Urothelium cell line (cell line): ENCODE measurements at regions not wholly inside any gene's neighbourhood (a gene's known extent, or its start where the extent isn't known, plus 50 kb on each side); places are given as distances from the start of the nearest gene placed in this dataset.
"Not testable (repeated sequence)": the region's sequence is repeated elsewhere in the genome, so short reads cannot be mapped to it uniquely, and the experiment has no call there.

ENCODE experiments used
- DNase-seq: peaks from one replicate; pipeline ENCODE4 v3.0.0; 2011; ENCODE audit warnings: low spot score, mixed read lengths
- FAIRE-seq: peaks from 2 replicates; lab custom pipeline; 2011; peaks lifted over from hg19 to GRCh38; lab: Jason Lieb, UNC

GRCh38 chr2:236816197-236817170 lies 246.9 kb downstream of the ACKR3 start:
- DNase-seq (no peak), FAIRE-seq (no peak)

DNA sequence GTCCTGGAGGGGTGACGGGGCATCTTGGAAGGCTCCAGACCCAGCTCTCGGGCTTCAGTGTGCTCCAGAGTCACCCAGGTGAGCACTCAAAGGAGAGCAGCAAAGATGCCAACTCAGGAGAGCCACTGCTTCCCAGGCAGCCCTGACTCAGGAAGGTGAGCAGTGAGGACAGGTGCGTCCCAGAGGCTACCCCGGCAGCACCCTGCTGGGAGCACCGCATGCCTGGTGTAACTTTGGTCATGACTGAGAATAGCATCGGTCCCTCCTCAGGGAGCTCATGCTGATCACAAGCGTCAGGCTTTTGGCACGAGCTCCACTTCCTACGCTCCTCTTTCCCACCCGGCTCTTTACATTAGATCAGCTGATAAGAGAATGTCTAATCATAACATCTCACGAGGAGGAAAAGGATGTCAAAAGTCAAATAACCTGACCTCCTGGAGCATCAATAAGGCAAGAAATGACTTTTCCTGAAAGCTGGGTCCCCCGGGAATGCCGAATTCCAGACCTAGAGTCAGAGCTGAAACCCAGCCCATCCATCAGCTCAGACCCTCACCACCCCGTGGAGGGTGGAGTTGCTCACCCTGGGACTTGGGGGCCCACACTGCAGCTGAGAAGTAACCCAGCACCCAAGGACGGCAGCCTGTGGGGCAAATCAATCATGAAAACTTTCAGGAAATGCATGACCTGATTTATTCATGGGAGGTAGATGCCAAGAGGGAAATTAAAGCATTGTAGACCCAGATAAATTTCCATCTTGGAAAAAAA lies 248.8 kb downstream of the ACKR3 start:
- FAIRE-seq: no peak
- DNase-seq: no peak

- no peak for DNase-seq
- no peak for FAIRE-seq
Measured at GRCh38 chr2:236819275-236820002, 249.8 kb downstream of the ACKR3 start.

GRCh38 chr2:236820763-236821344 lies 251.2 kb downstream of the ACKR3 start:
- FAIRE-seq: no peak

GRCh38 chr2:236823041-236823629 lies 253.5 kb downstream of the ACKR3 start:
- DNase-seq: no peak
- FAIRE-seq: no peak

More at GRCh38 chr2:236820763-236821344, 251.2 kb downstream of the ACKR3 start:
- DNase-seq: no peak

DNA sequence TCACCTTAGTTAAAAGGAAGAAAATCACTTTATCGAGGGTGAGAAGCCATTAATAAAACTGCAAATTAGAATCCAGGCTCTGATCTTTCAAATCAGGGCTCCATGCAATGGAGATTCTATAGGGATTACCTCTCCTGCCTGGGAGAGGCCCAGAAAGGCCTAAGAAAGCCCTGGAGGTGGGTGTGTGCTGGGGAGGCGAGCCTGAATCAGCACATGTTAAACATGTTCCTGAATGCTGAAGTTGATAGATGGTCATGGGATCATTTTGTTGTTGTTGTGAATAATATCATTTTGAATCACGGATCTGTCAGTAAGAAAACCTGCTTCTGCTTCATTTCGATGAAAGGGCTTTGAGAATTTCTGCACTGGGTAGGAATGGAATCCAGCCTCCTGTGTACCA lies 254.3 kb downstream of the ACKR3 start:
- FAIRE-seq (no peak), DNase-seq (no peak)

DNA sequence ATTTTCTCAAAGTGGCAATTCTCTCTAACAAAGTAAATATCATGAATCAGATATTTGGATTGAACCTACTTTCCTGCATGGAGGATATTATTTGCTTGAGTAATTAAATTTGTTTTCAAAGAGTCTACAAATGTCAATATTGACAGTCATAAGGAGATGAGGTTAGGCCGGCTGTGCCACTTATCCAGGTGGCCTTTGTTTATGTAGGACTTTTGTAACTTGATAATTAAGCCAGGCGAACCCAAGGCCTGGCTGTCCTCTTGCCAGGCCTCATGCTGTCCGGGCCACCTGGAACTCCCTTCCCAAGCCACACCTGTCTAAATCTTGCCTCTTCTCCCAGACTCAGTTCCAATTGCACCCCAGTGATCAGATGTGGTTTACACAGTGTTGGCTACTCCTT lies 255.2 kb downstream of the ACKR3 start:
- no peak for FAIRE-seq
- DNase-seq: no peak

DNA sequence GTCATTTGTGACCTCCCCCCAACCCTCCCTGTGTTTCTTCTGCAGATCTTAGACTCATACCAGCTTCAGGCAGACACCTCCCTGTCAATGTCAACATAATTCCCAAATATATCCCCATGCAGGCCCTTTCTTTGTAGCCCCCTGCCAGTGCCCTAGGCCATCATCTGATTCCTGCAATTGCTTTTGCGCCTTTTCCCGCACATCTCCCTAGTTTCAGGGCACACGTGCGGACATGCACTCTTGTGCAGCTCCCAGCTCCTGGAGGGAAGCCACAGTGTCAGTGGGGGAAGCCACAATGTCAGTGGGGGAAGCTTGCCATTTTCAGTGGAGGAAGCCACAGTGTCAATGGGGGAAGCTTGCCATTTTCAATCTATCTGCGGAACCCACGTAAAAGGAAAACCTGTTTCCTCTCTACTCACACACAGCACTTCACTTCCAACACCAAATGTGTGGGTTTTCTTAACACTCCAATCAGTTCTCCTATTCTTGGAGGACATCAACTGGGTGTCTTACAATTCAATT lies 256.4 kb downstream of the ACKR3 start:
- DNase-seq: no peak
- no peak for FAIRE-seq

DNA sequence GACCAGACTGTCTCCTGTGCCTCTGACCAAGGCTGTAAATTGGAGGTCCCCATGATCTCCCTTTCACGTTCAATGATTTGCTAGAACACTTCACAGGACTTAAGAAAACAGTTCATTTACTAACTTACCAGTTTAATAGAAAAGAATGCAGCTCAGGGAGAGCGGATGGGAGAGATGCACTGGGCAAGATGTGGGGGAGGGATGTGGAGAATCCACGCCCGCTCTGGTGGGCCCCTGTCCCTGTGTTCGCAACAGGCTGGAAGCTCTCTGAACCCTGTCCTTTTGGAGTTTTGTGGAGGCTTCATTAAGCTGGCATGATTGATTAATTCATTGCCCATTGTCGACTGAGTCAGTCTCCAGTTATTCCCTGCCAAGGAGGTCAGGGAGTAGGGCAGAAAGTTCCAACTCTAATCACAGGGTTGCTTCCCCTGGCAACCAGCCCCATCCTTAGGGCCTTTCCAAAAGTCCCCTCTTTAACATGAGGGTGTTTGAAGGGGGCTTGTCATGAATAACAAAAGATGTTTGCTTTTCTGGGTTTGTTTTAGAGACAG lies 257.1 kb downstream of the ACKR3 start:
- DNase-seq (no peak), FAIRE-seq (no peak)

DNA sequence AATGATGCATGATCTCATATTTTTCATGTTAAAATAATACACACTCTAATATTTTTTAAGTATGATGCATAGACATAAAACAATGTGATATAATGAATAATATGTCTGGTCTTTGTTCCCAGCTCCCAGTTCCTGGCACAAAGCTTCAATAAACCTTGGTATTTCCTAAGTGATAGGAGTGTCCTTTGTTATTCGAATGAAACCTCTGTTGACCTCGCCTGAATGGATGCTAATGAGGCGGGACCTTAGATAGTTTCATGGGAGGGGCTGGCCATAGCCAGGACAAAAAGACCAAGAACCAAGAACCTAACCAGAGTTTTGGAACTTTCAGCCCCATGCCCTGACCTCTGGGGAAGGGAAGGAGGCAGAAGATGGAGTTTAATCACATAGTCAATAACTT lies 257.7 kb upstream of the COPS8 start:
- FAIRE-seq (no peak), DNase-seq (no peak)

GRCh38 chr2:236828820-236829219 lies 256.9 kb upstream of the COPS8 start:
- no peak for FAIRE-seq
- no peak for DNase-seq

- FAIRE-seq: no peak
- DNase-seq: no peak
Measured at GRCh38 chr2:236830926-236831325, 254.8 kb upstream of the COPS8 start.

DNA sequence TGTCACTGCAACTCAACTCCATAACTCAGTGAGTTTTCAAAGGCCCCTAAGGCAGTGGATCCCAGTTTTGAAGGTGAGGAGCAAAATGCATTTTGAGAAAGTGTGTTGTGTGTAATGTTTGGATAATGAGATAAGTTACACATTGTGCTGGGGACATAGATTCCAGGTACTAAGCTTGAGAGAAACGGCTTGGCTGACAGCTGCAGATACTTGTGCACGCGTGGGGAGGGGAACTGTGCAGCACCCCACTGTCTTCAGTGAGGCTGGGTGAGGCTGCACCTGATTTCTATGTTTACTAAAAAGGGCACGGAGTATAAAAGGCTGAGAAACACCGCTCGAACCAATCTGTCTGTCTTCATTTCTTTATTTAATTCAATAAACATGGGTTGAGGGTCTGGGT lies 254.0 kb upstream of the COPS8 start:
- no peak for DNase-seq
- no peak for FAIRE-seq

- DNase-seq (peak; percentile 44), FAIRE-seq (no peak)
Measured at GRCh38 chr2:236833501-236834073, 252.1 kb upstream of the COPS8 start.

DNA sequence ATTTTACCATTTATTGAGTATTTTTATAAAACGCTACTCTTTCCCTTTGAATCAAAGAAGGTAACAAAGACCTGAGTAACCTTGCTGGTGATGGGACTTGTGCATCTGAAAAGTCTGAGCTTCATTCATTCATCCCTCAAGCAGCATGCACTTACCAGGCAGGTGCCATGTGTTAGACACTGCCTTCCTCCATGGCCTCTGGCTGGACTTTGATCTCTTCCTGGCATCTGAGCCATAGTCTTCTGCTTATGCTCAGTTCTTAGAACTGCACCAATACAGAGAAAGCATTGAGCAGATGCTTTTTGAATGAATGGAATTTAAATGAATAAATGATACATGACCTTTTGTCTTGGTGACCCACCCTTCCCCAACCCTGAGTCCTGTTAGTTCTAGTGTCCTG lies 251.4 kb upstream of the COPS8 start:
- DNase-seq (no peak), FAIRE-seq (no peak)

DNA sequence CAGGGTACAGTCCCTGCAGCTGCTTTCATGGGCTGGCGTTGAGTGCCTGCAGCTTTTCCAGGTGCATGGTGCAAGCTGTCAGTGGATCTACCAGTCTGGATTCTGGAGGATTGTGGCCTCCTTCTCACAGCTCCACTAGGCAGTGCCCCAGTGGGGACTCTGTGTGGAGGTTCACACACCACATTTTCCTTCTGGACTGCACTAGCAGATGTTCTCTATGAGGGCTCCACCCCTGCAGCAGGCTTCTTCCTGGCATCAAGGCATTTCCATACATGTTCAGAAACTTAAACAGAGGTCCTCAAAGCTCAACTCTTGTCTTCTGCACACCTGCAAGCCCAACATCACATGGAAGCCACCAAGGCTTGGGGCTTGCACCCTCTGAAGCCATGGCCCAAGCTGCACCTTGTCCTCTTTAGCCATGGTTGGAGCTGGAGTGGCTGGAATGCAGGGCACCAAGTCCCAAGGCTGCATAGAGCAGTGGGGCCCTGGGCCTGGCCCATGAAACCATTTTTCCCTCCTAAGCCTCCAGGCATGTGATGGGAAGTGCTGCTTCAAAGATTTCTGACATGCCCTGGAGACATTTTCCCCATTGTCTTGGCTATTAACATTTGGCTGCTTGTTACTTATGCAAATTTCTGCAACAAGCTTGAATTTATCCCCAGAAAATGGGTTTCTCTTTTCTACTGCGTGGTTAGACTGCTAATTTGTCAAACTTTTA lies 250.2 kb upstream of the COPS8 start:
- FAIRE-seq (no peak), DNase-seq (no peak)

GRCh38 chr2:236836028-236836427 lies 249.7 kb upstream of the COPS8 start:
- not testable (repeated sequence) for FAIRE-seq, DNase-seq

GRCh38 chr2:236840215-236840614 lies 245.5 kb upstream of the COPS8 start:
- DNase-seq (no peak), FAIRE-seq (no peak)

DNA sequence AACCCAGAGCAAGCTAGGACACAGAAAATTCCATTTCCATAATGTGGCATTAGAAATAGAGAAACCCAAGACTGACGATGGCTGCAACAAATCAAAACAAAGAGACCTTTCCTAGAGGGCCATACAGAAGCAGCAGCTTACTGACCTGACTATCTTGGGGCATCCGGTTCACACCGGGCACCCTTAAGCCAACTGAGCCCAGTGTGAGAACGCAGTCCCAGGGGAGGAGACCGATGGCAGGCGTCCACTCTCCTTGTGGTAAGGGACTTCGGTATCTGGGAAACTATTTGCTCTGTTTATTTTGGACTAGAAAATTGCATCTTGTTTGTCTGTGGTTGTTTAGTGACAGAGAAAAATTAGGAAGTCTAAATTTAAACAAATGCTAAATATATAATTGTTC lies 244.8 kb upstream of the COPS8 start:
- DNase-seq: no peak
- no peak for FAIRE-seq
